GM12878 (cell line): ENCODE measurements at regions not wholly inside any gene's neighbourhood (a gene's known extent, or its start where the extent isn't known, plus 50 kb on each side); places are given as distances from the start of the nearest gene placed in this dataset.

Experiments
- BCL3 ChIP-seq: IDR thresholded peaks from 2 replicates; pipeline ENCODE4 v1.6.1; 2011; ENCODE audit warnings: borderline replicate concordance, low read depth, mild to moderate bottlenecking, moderate library complexity, low read length; ENCODE audit not compliant: insufficient read depth, poor library complexity, severe bottlenecking
- FOXM1 ChIP-seq: IDR thresholded peaks from 2 replicates; pipeline ENCODE4 v1.6.1; 2012; ENCODE audit warnings: low read depth, mild to moderate bottlenecking, inconsistent platforms, low read length, moderate library complexity
- POLR2A ChIP-seq: IDR thresholded peaks from 2 replicates; pipeline ENCODE4 v1.6.1; 2011; ENCODE audit warnings: low read depth, mild to moderate bottlenecking, low read length
- POLR2AphosphoS5 ChIP-seq: IDR thresholded peaks from 2 replicates; pipeline ENCODE4 v1.6.1; 2011; ENCODE audit warnings: mild to moderate bottlenecking, low read length, inconsistent platforms

GRCh38 chr15:101573951-101574350 is 78.2 kb downstream of the TM2D3 start:
- TF ChIP-seq BCL3 (no peak), POLR2A (no peak), FOXM1 (no peak), POLR2AphosphoS5 (no peak)
